GM19455 (cell line): ENCODE measurements at regions not wholly inside any gene's neighbourhood (a gene's known extent, or its start where the extent isn't known, plus 50 kb on each side); places are given as distances from the start of the nearest gene placed in this dataset.

Experiments used
- ATAC-seq: cut with Tn5 transposase; IDR thresholded peaks from one replicate; pipeline ENCODE4 v1.9.1; 2021; ENCODE audit not compliant: unreplicated experiment

GRCh38 chr9:10961883-10962282 lies 349.1 kb upstream of the PTPRD start:
- no peak for ATAC-seq

GRCh38 chr9:10983251-10983650 lies 370.4 kb upstream of the PTPRD start:
- no peak for ATAC-seq

- no peak for ATAC-seq
Observed at GRCh38 chr9:10999646-11000045, 386.8 kb upstream of the PTPRD start.

GRCh38 chr9:11001546-11001945 lies 388.7 kb upstream of the PTPRD start:
- no peak for ATAC-seq

- ATAC-seq, result no peak
Observed at GRCh38 chr9:11002705-11003104, 389.9 kb upstream of the PTPRD start.

GRCh38 chr9:11003836-11004235 lies 391.0 kb upstream of the PTPRD start:
- no peak for ATAC-seq

GRCh38 chr9:11011696-11012095 lies 398.9 kb upstream of the PTPRD start:
- no peak for ATAC-seq

- no peak for ATAC-seq
Observed at GRCh38 chr9:11016081-11016480, 403.3 kb upstream of the PTPRD start.

- ATAC-seq, result no peak
Observed at GRCh38 chr9:11023201-11023600, 410.4 kb upstream of the PTPRD start.

GRCh38 chr9:11025775-11026174 lies 413.0 kb upstream of the PTPRD start:
- no peak for ATAC-seq

- ATAC-seq, result no peak
Observed at GRCh38 chr9:11038366-11038765, 425.6 kb upstream of the PTPRD start.

GRCh38 chr9:11039006-11039405 lies 426.2 kb upstream of the PTPRD start:
- ATAC-seq, result no peak

- ATAC-seq, result no peak
Observed at GRCh38 chr9:11045589-11045988, 432.8 kb upstream of the PTPRD start.

- ATAC-seq, result no peak
Observed at GRCh38 chr9:11063263-11063662, 450.5 kb upstream of the PTPRD start.

GRCh38 chr9:11064909-11065308 lies 452.1 kb upstream of the PTPRD start:
- no peak for ATAC-seq

- no peak for ATAC-seq
Observed at GRCh38 chr9:11072176-11072575, 459.4 kb upstream of the PTPRD start.

- ATAC-seq, result no peak
Observed at GRCh38 chr9:11086561-11086960, 473.8 kb upstream of the PTPRD start.

GRCh38 chr9:11088821-11089374 lies 476.1 kb upstream of the PTPRD start:
- no peak for ATAC-seq

GRCh38 chr9:11092974-11093373 lies 480.2 kb upstream of the PTPRD start:
- no peak for ATAC-seq

- ATAC-seq, result no peak
Observed at GRCh38 chr9:11097020-11097419, 484.2 kb upstream of the PTPRD start.

- ATAC-seq, result no peak
Observed at GRCh38 chr9:11103525-11103924, 490.7 kb upstream of the PTPRD start.

GRCh38 chr9:11107196-11107595 lies 494.4 kb upstream of the PTPRD start:
- ATAC-seq, result no peak

- ATAC-seq, result no peak
Observed at GRCh38 chr9:11128156-11128555, 515.4 kb upstream of the PTPRD start.

GRCh38 chr9:11135851-11136250 lies 523.0 kb upstream of the PTPRD start:
- no peak for ATAC-seq
